Keratinocyte (primary cell): ENCODE measurements at regions not wholly inside any gene's neighbourhood (a gene's known extent, or its start where the extent isn't known, plus 50 kb on each side); places are given as distances from the start of the nearest gene placed in this dataset.

Source experiments
- DNase-seq: peaks from one replicate; pipeline ENCODE4 v3.0.0-alpha.2; 2011; ENCODE audit warnings: low read depth, missing footprints, low spot score
- FAIRE-seq: peaks from 2 replicates; lab custom pipeline; 2011; peaks lifted over from hg19 to GRCh38; lab: Jason Lieb, UNC
- H2AFZ ChIP-seq: 2 replicates; pipeline ENCODE4 v1.6.0; 2012; ENCODE audit warnings: low read length, control low read depth, inconsistent platforms; ENCODE audit not compliant: control insufficient read depth
- H3K27ac ChIP-seq: 2 replicates; pipeline ENCODE4 v1.5.1; 2011; ENCODE audit warnings: low read length; ENCODE audit not compliant: control insufficient read depth, insufficient read depth
- H3K27me3 ChIP-seq: 3 replicates; pipeline ENCODE4 v1.6.0; 2011; ENCODE audit warnings: low read length; ENCODE audit not compliant: control insufficient read depth, insufficient read depth; ENCODE audit errors: extremely low read depth
- H3K36me3 ChIP-seq, 2 experiments: 2 replicates in 1 of 2; 3 replicates in 1 of 2; pipeline ENCODE4 v1.5.1; 2011; ENCODE audit warnings: low read length in 2 of 2, mild to moderate bottlenecking in 1 of 2; ENCODE audit not compliant: control insufficient read depth in 2 of 2, insufficient read depth in 2 of 2; ENCODE audit errors: extremely low read depth in 1 of 2
- H3K4me1 ChIP-seq: 3 replicates; pipeline ENCODE4 v1.5.1; 2011; ENCODE audit warnings: low read length; ENCODE audit not compliant: control insufficient read depth, insufficient read depth; ENCODE audit errors: extremely low read depth
- H3K4me2 ChIP-seq: 3 replicates; pipeline ENCODE4 v1.6.0; 2011; ENCODE audit warnings: low read depth, low read length; ENCODE audit not compliant: control insufficient read depth, insufficient read depth; ENCODE audit errors: extremely low read depth
- H3K4me3 ChIP-seq, 3 experiments: fragments of 200-600 bp in 1 of 3; sonication (generic) in 1 of 3; 2 replicates in 2 of 3; 3 replicates in 1 of 3; pipeline ENCODE4 v1.5.1; 2011 to 2016; ENCODE audit warnings: low read length in 3 of 3, mild to moderate bottlenecking in 3 of 3, control low read depth in 2 of 3, inconsistent platforms in 1 of 3, low read depth in 1 of 3, mixed read lengths in 1 of 3, mixed run types in 1 of 3, moderate library complexity in 1 of 3; ENCODE audit not compliant: control insufficient read depth in 2 of 3, insufficient read depth in 2 of 3; ENCODE audit errors: extremely low read depth in 1 of 3
- H3K79me2 ChIP-seq: 2 replicates; pipeline ENCODE4 v1.6.0; 2012; ENCODE audit warnings: low read length; ENCODE audit not compliant: control insufficient read depth, insufficient read depth
- H3K9ac ChIP-seq: 3 replicates; pipeline ENCODE4 v1.6.0; 2011; ENCODE audit warnings: low read length; ENCODE audit not compliant: control insufficient read depth, insufficient read depth; ENCODE audit errors: extremely low read depth
- H3K9me1 ChIP-seq: 3 replicates; pipeline ENCODE4 v1.6.0; 2011; ENCODE audit warnings: low read length; ENCODE audit not compliant: control insufficient read depth, insufficient read depth; ENCODE audit errors: extremely low read depth
- H3K9me3 ChIP-seq: 2 replicates; pipeline ENCODE4 v1.5.1; 2012; ENCODE audit warnings: low read depth, low read length; ENCODE audit not compliant: control insufficient read depth
- H4K20me1 ChIP-seq: 3 replicates; pipeline ENCODE4 v1.6.0; 2011; ENCODE audit warnings: low read length; ENCODE audit not compliant: control insufficient read depth, insufficient read depth; ENCODE audit errors: extremely low read depth
- EZH2 ChIP-seq: IDR thresholded peaks from one replicate; pipeline ENCODE4 v1.6.1; 2012; ENCODE audit warnings: inconsistent platforms, mild to moderate bottlenecking, low read length, moderate library complexity
- dilution Hi-C: fragments of 300-500 bp; cut with MboI; formaldehyde crosslinking; loops from one replicate; pipeline ENCODE4 v1.7.0; 2020; ENCODE audit warnings: low sequenced_read_pairs; ENCODE audit not compliant: extremely low pct_ligation_motif_present
- TF ChIP-seq, protein P1 (sequence below), 3 experiments: IDR thresholded peaks in 1 of 3; conservative IDR thresholded peaks in 1 of 3; optimal IDR thresholded peaks in 1 of 3; 2 replicates in 2 of 3; 3 replicates in 1 of 3; pipeline versions ENCODE3 to v1.5.1; 2011; ENCODE audit warnings: low read length in 3 of 3, mild to moderate bottlenecking in 3 of 3, moderate library complexity in 2 of 3, control low read depth in 1 of 3, inconsistent platforms in 1 of 3; ENCODE audit not compliant: insufficient read depth in 2 of 3; ENCODE audit errors: extremely low read depth in 1 of 3

DNA sequence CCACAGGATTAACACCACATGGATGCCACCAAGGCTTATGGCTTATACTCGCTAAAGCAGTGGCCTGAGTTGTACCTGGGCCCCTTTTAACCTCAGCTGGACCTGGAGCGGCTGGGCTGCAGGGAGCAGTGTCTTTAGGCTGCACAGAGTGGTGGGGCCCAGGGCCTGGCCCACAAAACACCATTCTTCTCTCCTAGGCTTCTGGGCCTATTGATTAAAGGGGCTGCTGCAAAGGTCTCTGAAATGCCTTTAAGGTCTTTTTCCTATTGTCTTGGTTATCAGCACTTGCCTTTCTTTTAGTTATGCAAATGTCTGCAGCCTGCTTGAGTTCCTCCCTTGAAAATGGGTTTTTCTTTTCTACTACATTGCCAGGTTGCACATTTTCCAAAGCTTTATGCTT, 973.9 kb upstream of the PRR20A start:
- DNase-seq (no peak), FAIRE-seq (no peak)
- H3K9me3 ChIP-seq = no peaks in the 10 kb centered on the region
- no peak overlapping the region for H3K9ac ChIP-seq
- no peaks in the 10 kb centered on the region for H3K36me3 ChIP-seq
- H3K27me3 ChIP-seq = no peaks in the 10 kb centered on the region
- no peaks in the 10 kb centered on the region for H3K9me1 ChIP-seq
- no peak for TF ChIP-seq EZH2
- TF ChIP-seq, protein P1, sequence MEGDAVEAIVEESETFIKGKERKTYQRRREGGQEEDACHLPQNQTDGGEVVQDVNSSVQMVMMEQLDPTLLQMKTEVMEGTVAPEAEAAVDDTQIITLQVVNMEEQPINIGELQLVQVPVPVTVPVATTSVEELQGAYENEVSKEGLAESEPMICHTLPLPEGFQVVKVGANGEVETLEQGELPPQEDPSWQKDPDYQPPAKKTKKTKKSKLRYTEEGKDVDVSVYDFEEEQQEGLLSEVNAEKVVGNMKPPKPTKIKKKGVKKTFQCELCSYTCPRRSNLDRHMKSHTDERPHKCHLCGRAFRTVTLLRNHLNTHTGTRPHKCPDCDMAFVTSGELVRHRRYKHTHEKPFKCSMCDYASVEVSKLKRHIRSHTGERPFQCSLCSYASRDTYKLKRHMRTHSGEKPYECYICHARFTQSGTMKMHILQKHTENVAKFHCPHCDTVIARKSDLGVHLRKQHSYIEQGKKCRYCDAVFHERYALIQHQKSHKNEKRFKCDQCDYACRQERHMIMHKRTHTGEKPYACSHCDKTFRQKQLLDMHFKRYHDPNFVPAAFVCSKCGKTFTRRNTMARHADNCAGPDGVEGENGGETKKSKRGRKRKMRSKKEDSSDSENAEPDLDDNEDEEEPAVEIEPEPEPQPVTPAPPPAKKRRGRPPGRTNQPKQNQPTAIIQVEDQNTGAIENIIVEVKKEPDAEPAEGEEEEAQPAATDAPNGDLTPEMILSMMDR (optimal IDR thresholded peaks at IDR 0.05 in 1 of 3, IDR thresholded peaks at IDR 0.05 in 1 of 3, conservative IDR thresholded peaks at IDR 0.05 in 1 of 3; ENCODE audit: extremely low read depth in 1 of 3, insufficient read depth in 2 of 3, low read length in 3 of 3) = no peak
- dilution Hi-C loops = no loop called here
- no peak overlapping the region for H3K27ac ChIP-seq
- no peaks in the 10 kb centered on the region for H3K4me1 ChIP-seq
- H3K4me2 ChIP-seq = no peak overlapping the region
- no peak overlapping the region for H2AFZ ChIP-seq
- no peak overlapping the region for H3K4me3 ChIP-seq
- H3K79me2 ChIP-seq = no peaks in the 10 kb centered on the region
- no peaks in the 10 kb centered on the region for H4K20me1 ChIP-seq

DNA sequence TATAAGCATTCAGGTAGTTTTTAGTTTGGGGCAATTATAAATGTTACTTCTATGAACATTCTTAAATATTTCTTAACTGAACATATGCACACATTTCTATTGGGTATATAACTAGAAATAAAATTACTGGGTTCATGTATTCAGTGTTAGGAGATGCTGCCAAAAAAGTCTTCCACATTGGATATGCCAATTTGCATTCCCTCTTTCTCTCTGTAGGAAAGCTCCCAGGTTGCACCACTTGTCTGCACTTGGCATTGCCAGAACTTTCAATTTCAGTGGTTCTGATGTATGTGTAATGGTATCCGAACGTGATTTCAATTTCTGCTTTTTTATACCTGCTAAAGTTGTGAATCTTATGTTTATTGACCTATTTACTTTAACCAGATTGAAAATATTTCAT, 972.1 kb upstream of the PRR20A start:
- H3K36me3 ChIP-seq = no peaks in the 10 kb centered on the region
- H3K27me3 ChIP-seq = no peaks in the 10 kb centered on the region
- dilution Hi-C loops = no loop called here
- H3K9me3 ChIP-seq = no peaks in the 10 kb centered on the region
- FAIRE-seq (no peak), DNase-seq (no peak)
- H3K4me3 ChIP-seq = no peak overlapping the region
- no peaks in the 10 kb centered on the region for H4K20me1 ChIP-seq
- no peak overlapping the region for H3K4me2 ChIP-seq
- TF ChIP-seq, protein P1 (optimal IDR thresholded peaks at IDR 0.05 in 1 of 3, IDR thresholded peaks at IDR 0.05 in 1 of 3, conservative IDR thresholded peaks at IDR 0.05 in 1 of 3; ENCODE audit: extremely low read depth in 1 of 3, insufficient read depth in 2 of 3, low read length in 3 of 3) = no peak
- H3K4me1 ChIP-seq = no peaks in the 10 kb centered on the region
- H3K9ac ChIP-seq = no peak overlapping the region
- no peak overlapping the region for H3K27ac ChIP-seq
- no peak overlapping the region for H2AFZ ChIP-seq
- no peaks in the 10 kb centered on the region for H3K9me1 ChIP-seq
- H3K79me2 ChIP-seq = no peaks in the 10 kb centered on the region
